CD4-positive, alpha-beta memory T cell (primary cell): ENCODE measurements at regions not wholly inside any gene's neighbourhood (a gene's known extent, or its start where the extent isn't known, plus 50 kb on each side); places are given as distances from the start of the nearest gene placed in this dataset.

Experiments used
- CTCF ChIA-PET: fragments of 350-600 bp; sonication (Branson Sonifier 250); formaldehyde crosslinking; loops from one replicate; lab custom pipeline; 2021; ENCODE audit warnings: inconsistent platforms; ENCODE audit not compliant: partially characterized antibody; lab: Charles Lee
- POLR2A ChIA-PET: fragments of 350-600 bp; sonication (Branson Sonifier 250); formaldehyde crosslinking; loops from one replicate; lab custom pipeline; 2021; ENCODE audit not compliant: partially characterized antibody; lab: Charles Lee
- DNase-seq, 5 donors: peaks; one replicate each; pipeline versions ENCODE4 v3.0.0 to v3.0.0-alpha.2; 2020 to 2022; ENCODE audit warnings: mixed read lengths in 1 of 5
- H3K27ac ChIP-seq: one replicate; pipeline ENCODE4 v1.7.0; 2013; ENCODE audit warnings: low read depth, low read length
- H3K27me3 ChIP-seq: 2 replicates; pipeline ENCODE4 v1.7.0; 2013; ENCODE audit warnings: mild to moderate bottlenecking, low read length, moderate library complexity; ENCODE audit not compliant: insufficient read depth
- H3K36me3 ChIP-seq: 2 replicates; pipeline ENCODE4 v1.7.0; 2013; ENCODE audit warnings: mild to moderate bottlenecking, low read length, moderate library complexity; ENCODE audit not compliant: insufficient read depth
- H3K4me1 ChIP-seq: 2 replicates; pipeline ENCODE4 v1.7.0; 2013; ENCODE audit warnings: mild to moderate bottlenecking, low read length, moderate library complexity; ENCODE audit not compliant: insufficient read depth
- H3K4me3 ChIP-seq, 2 donors: one replicate each; pipeline ENCODE4 v1.7.0; 2013; ENCODE audit warnings: low read length in 2 of 2, mild to moderate bottlenecking in 1 of 2
- H3K9me3 ChIP-seq, 2 donors: one replicate each; pipeline ENCODE4 v1.7.0; 2013; ENCODE audit warnings: low read length in 2 of 2, control low read depth in 1 of 2; ENCODE audit not compliant: control insufficient read depth in 1 of 2
- H3K27ac Mint-ChIP-seq, 7 donors: one replicate each; pipeline ENCODE4 v1.8.0; 2020 to 2021; ENCODE audit warnings: mixed read lengths in 7 of 7, mild to moderate bottlenecking in 6 of 7, inconsistent platforms in 3 of 7, moderate library complexity in 3 of 7
- H3K27me3 Mint-ChIP-seq, 2 donors: one replicate each; pipeline ENCODE4 v1.8.0; 2020 to 2021; ENCODE audit warnings: mixed read lengths in 2 of 2
- H3K36me3 Mint-ChIP-seq, 2 donors: one replicate each; pipeline ENCODE4 v1.8.0; 2020 to 2021; ENCODE audit warnings: mixed read lengths in 2 of 2, inconsistent platforms in 1 of 2, mild to moderate bottlenecking in 1 of 2
- H3K4me1 Mint-ChIP-seq, 4 donors: one replicate each; pipeline ENCODE4 v1.8.0; 2020 to 2021; ENCODE audit warnings: mixed read lengths in 4 of 4, mild to moderate bottlenecking in 1 of 4
- H3K4me3 Mint-ChIP-seq, 8 donors: one replicate each; pipeline ENCODE4 v1.8.0; 2020 to 2021; ENCODE audit warnings: mixed read lengths in 8 of 8, mild to moderate bottlenecking in 7 of 8, moderate library complexity in 6 of 8, inconsistent platforms in 3 of 8
- H3K9me3 Mint-ChIP-seq, 8 donors: one replicate each; pipeline ENCODE4 v1.8.0; 2020 to 2021; ENCODE audit warnings: mixed read lengths in 8 of 8, mild to moderate bottlenecking in 5 of 8, inconsistent platforms in 3 of 8, moderate library complexity in 1 of 8
- intact Hi-C: fragments of 100-400 bp; cut with micrococcal nuclease; formaldehyde crosslinking; loops from one replicate; pipeline ENCODE4 v1.15.1; 2023

GRCh38 chr4:136962868-136963267 lies 569.4 kb downstream of the PCDH18 start:
- H3K9me3 ChIP-seq: no peaks in the 10 kb centered on the region
- ChIA-PET POLR2A (no interaction called here), CTCF (no interaction called here)
- H3K27me3 ChIP-seq: no peaks in the 10 kb centered on the region
- H3K36me3 ChIP-seq: no peaks in the 10 kb centered on the region
- no peaks in the 10 kb centered on the region for H3K27me3 Mint-ChIP-seq
- no peak overlapping the region for H3K27ac Mint-ChIP-seq
- DNase-seq: no peak
- H3K9me3 Mint-ChIP-seq: peaks cover 0 to 7% (median 2%) of the 10 kb centered on the region in 8 donors
- H3K4me1 Mint-ChIP-seq: no peaks in the 10 kb centered on the region
- H3K27ac ChIP-seq: no peak overlapping the region
- H3K4me3 ChIP-seq: no peak overlapping the region
- no peak overlapping the region for H3K4me3 Mint-ChIP-seq
- intact Hi-C loops: no loop called here
- no peaks in the 10 kb centered on the region for H3K4me1 ChIP-seq
- H3K36me3 Mint-ChIP-seq: no peaks in the 10 kb centered on the region

- intact Hi-C loops: no loop called here
- Histone ChIP-seq H3K4me3 (no peak overlapping the region), H3K4me1 (no peaks in the 10 kb centered on the region), H3K36me3 (no peaks in the 10 kb centered on the region), H3K27ac (no peak overlapping the region), H3K9me3 (peaks cover 0 to 4% of the 10 kb centered on the region in 2 donors), H3K27me3 (no peaks in the 10 kb centered on the region)
- H3K4me3 Mint-ChIP-seq: no peak overlapping the region
- POLR2A ChIA-PET: no interaction called here
- CTCF ChIA-PET: no interaction called here
- H3K9me3 Mint-ChIP-seq: peaks cover 0 to 12% (median 5%) of the 10 kb centered on the region in 8 donors
- no peaks in the 10 kb centered on the region for H3K4me1 Mint-ChIP-seq
- no peaks in the 10 kb centered on the region for H3K27me3 Mint-ChIP-seq
- no peaks in the 10 kb centered on the region for H3K36me3 Mint-ChIP-seq
- DNase-seq: no peak
- H3K27ac Mint-ChIP-seq: no peak overlapping the region
Measured at GRCh38 chr4:136946307-136946907, 585.9 kb downstream of the PCDH18 start.

- no peak for DNase-seq
- CTCF ChIA-PET: no interaction called here
- H3K4me3 Mint-ChIP-seq: no peak overlapping the region
- intact Hi-C loops: no loop called here
- H3K36me3 Mint-ChIP-seq: no peaks in the 10 kb centered on the region
- no peak overlapping the region for H3K27ac Mint-ChIP-seq
- H3K27me3 ChIP-seq: no peaks in the 10 kb centered on the region
- H3K9me3 ChIP-seq: no peaks in the 10 kb centered on the region
- H3K4me1 Mint-ChIP-seq: no peaks in the 10 kb centered on the region
- H3K4me1 ChIP-seq: no peaks in the 10 kb centered on the region
- H3K9me3 Mint-ChIP-seq: peaks cover 0 to 7% (median under 1%) of the 10 kb centered on the region in 8 donors
- H3K4me3 ChIP-seq: no peak overlapping the region
- POLR2A ChIA-PET: no interaction called here
- no peak overlapping the region for H3K27ac ChIP-seq
- H3K36me3 ChIP-seq: no peaks in the 10 kb centered on the region
- no peaks in the 10 kb centered on the region for H3K27me3 Mint-ChIP-seq
Measured at GRCh38 chr4:136939781-136940180, 592.5 kb downstream of the PCDH18 start.

- no peak overlapping the region for H3K27ac Mint-ChIP-seq
- H3K9me3 Mint-ChIP-seq: peaks cover 0 to 7% (median 2%) of the 10 kb centered on the region in 8 donors
- CTCF ChIA-PET: no interaction called here
- no peaks in the 10 kb centered on the region for H3K27me3 Mint-ChIP-seq
- H3K27ac ChIP-seq: no peak overlapping the region
- POLR2A ChIA-PET: no interaction called here
- no peaks in the 10 kb centered on the region for H3K9me3 ChIP-seq
- no peak overlapping the region for H3K4me3 Mint-ChIP-seq
- H3K4me3 ChIP-seq: no peak overlapping the region
- intact Hi-C loops: no loop called here
- no peaks in the 10 kb centered on the region for H3K4me1 Mint-ChIP-seq
- no peaks in the 10 kb centered on the region for H3K4me1 ChIP-seq
- H3K36me3 ChIP-seq: no peaks in the 10 kb centered on the region
- no peak for DNase-seq
- H3K27me3 ChIP-seq: no peaks in the 10 kb centered on the region
- H3K36me3 Mint-ChIP-seq: no peaks in the 10 kb centered on the region
Measured at GRCh38 chr4:136935871-136936270, 596.4 kb downstream of the PCDH18 start.

- no peak for DNase-seq
- H3K27ac ChIP-seq: no peak overlapping the region
- H3K36me3 Mint-ChIP-seq: no peaks in the 10 kb centered on the region
- no peaks in the 10 kb centered on the region for H3K4me1 Mint-ChIP-seq
- H3K4me1 ChIP-seq: no peaks in the 10 kb centered on the region
- ChIA-PET POLR2A (no interaction called here), CTCF (no interaction called here)
- no peak overlapping the region for H3K4me3 Mint-ChIP-seq
- H3K27ac Mint-ChIP-seq: no peak overlapping the region
- no peaks in the 10 kb centered on the region for H3K36me3 ChIP-seq
- intact Hi-C loops: no loop called here
- peaks cover 0 to 7% (median 2%) of the 10 kb centered on the region in 8 donors for H3K9me3 Mint-ChIP-seq
- no peaks in the 10 kb centered on the region for H3K9me3 ChIP-seq
- no peaks in the 10 kb centered on the region for H3K27me3 ChIP-seq
- H3K4me3 ChIP-seq: no peak overlapping the region
- no peaks in the 10 kb centered on the region for H3K27me3 Mint-ChIP-seq
Measured at GRCh38 chr4:136935305-136935704, 597.0 kb downstream of the PCDH18 start.

GRCh38 chr4:136934601-136935000 lies 597.7 kb downstream of the PCDH18 start:
- Histone ChIP-seq H3K36me3 (no peaks in the 10 kb centered on the region), H3K4me1 (no peaks in the 10 kb centered on the region), H3K27me3 (no peaks in the 10 kb centered on the region), H3K27ac (no peak overlapping the region), H3K9me3 (no peaks in the 10 kb centered on the region), H3K4me3 (no peak overlapping the region)
- Mint-ChIP-seq H3K4me1 (no peaks in the 10 kb centered on the region), H3K4me3 (no peak overlapping the region), H3K36me3 (no peaks in the 10 kb centered on the region), H3K9me3 (peaks cover 0 to 7% (median 3%) of the 10 kb centered on the region in 8 donors), H3K27me3 (no peaks in the 10 kb centered on the region), H3K27ac (no peak overlapping the region)
- DNase-seq: no peak
- intact Hi-C loops: no loop called here
- ChIA-PET POLR2A (no interaction called here), CTCF (no interaction called here)

GRCh38 chr4:136931781-136932180 lies 600.5 kb downstream of the PCDH18 start:
- Mint-ChIP-seq H3K36me3 (no peaks in the 10 kb centered on the region), H3K27ac (no peak overlapping the region), H3K4me3 (no peak overlapping the region), H3K4me1 (no peaks in the 10 kb centered on the region), H3K9me3 (peaks cover 3 to 10% (median 7%) of the 10 kb centered on the region in 8 donors), H3K27me3 (no peaks in the 10 kb centered on the region)
- intact Hi-C loops: no loop called here
- H3K27ac ChIP-seq: no peak overlapping the region
- no peaks in the 10 kb centered on the region for H3K9me3 ChIP-seq
- POLR2A ChIA-PET: no interaction called here
- DNase-seq: no peak
- CTCF ChIA-PET: no interaction called here
- no peaks in the 10 kb centered on the region for H3K36me3 ChIP-seq
- H3K27me3 ChIP-seq: no peaks in the 10 kb centered on the region
- H3K4me1 ChIP-seq: no peaks in the 10 kb centered on the region
- no peak overlapping the region for H3K4me3 ChIP-seq
